Myocyte (in vitro differentiated cells): ENCODE measurements at regions not wholly inside any gene's neighbourhood (a gene's known extent, or its start where the extent isn't known, plus 50 kb on each side); places are given as distances from the start of the nearest gene placed in this dataset.

Experiments
- DNase-seq: peaks from one replicate; pipeline ENCODE4 v3.0.0-alpha.2; 2012; ENCODE audit warnings: low read depth

- DNase-seq: no peak
These were observed 54.1 kb upstream of the PCED1B start for GRCh38 chr12:47025349-47025748.

- no peak for DNase-seq
These were observed 53.6 kb upstream of the PCED1B start for GRCh38 chr12:47025798-47026197.

GRCh38 chr12:47026291-47026690, 53.1 kb upstream of the PCED1B start:
- no peak for DNase-seq
